ENCODE measurements at regions not wholly inside any gene's neighbourhood (a gene's known extent, or its start where the extent isn't known, plus 50 kb on each side); places are given as distances from the start of the nearest gene placed in this dataset.

GRCh38 chr6:120116343-120116742, 766.8 kb upstream of the MAN1A1 start:
- Histone ChIP-seq H2AFZ (ENCODE audit: insufficient read depth, low read depth, low read length, poor library complexity, severe bottlenecking) (no peak overlapping the region), H3K27me3 (ENCODE audit: control insufficient read depth in 2 of 2, insufficient read depth in 2 of 2, low read length in 2 of 2) (no peaks in the 10 kb centered on the region), H4K20me1 (ENCODE audit: insufficient read depth, low read length) (no peaks in the 10 kb centered on the region), H3K79me2 (ENCODE audit: insufficient read depth, low read length) (no peaks in the 10 kb centered on the region), H3K9ac (ENCODE audit: insufficient read depth, low read length, poor library complexity, severe bottlenecking) (no peak overlapping the region), H3K4me2 (replicated peaks; ENCODE audit: extremely low read depth, low read length, poor library complexity, severe bottlenecking) (no peak overlapping the region), H3K36me3 (replicated peaks in 1 of 2; ENCODE audit: control insufficient read depth in 1 of 2, insufficient read depth in 2 of 2, low read length in 2 of 2) (no peaks in the 10 kb centered on the region), H3K27ac (ENCODE audit: low read depth in 1 of 2, low read length in 2 of 2) (no peak overlapping the region), H3K4me3 (replicated peaks in 1 of 3; ENCODE audit: low read depth in 2 of 3, low read length in 3 of 3) (no peak overlapping the region), H3K4me1 (ENCODE audit: control insufficient read depth in 1 of 2, insufficient read depth in 2 of 2, low read length in 2 of 2) (no peaks in the 10 kb centered on the region), H3K9me3 (replicated peaks in 1 of 2; ENCODE audit: control insufficient read depth in 1 of 2, insufficient read depth in 1 of 2, low read length in 2 of 2) (no peaks in the 10 kb centered on the region)
- intact Hi-C loops (cut with micrococcal nuclease): no loop called here
- peaks cover 0 to 2% (median 1%) of the 10 kb centered on the region in 3 donors for H3K27me3 Mint-ChIP-seq (ENCODE audit: low read depth in 3 of 3)
- H3K9me3 Mint-ChIP-seq: peaks cover 0 to 11% (median 4%) of the 10 kb centered on the region in 7 donors
- H3K36me3 Mint-ChIP-seq: no peaks in the 10 kb centered on the region
- no peaks in the 10 kb centered on the region for H3K4me1 Mint-ChIP-seq
- H3K27ac Mint-ChIP-seq: no peak overlapping the region
- no peak for TF ChIP-seq CTCF (IDR thresholded peaks at IDR 0.05)
- DNase-seq: no peak
- no peak overlapping the region for H3K4me3 Mint-ChIP-seq
- 83% methylated on average over 1 of the region's 2 CpGs for WGBS (ENCODE audit: insufficient coverage)

GRCh38 chr6:120112980-120113379, 763.4 kb upstream of the MAN1A1 start:
- Mint-ChIP-seq H3K9me3 (peaks cover 0 to 9% (median 2%) of the 10 kb centered on the region in 7 donors), H3K36me3 (no peaks in the 10 kb centered on the region), H3K4me1 (no peaks in the 10 kb centered on the region), H3K27ac (no peak overlapping the region), H3K27me3 (ENCODE audit: low read depth in 3 of 3) (peaks cover 0 to 2% (median 1%) of the 10 kb centered on the region in 3 donors), H3K4me3 (no peak overlapping the region)
- intact Hi-C loops (cut with micrococcal nuclease): no loop called here
- H3K4me2 ChIP-seq (replicated peaks; ENCODE audit: extremely low read depth, low read length, poor library complexity, severe bottlenecking): no peak overlapping the region
- no peaks in the 10 kb centered on the region for H3K36me3 ChIP-seq (replicated peaks in 1 of 2; ENCODE audit: control insufficient read depth in 1 of 2, insufficient read depth in 2 of 2, low read length in 2 of 2)
- no peak overlapping the region for H2AFZ ChIP-seq (ENCODE audit: insufficient read depth, low read depth, low read length, poor library complexity, severe bottlenecking)
- TF ChIP-seq CTCF (IDR thresholded peaks at IDR 0.05): no peak
- no peak overlapping the region for H3K4me3 ChIP-seq (replicated peaks in 1 of 3; ENCODE audit: low read depth in 2 of 3, low read length in 3 of 3)
- H3K4me1 ChIP-seq (ENCODE audit: control insufficient read depth in 1 of 2, insufficient read depth in 2 of 2, low read length in 2 of 2): no peaks in the 10 kb centered on the region
- no peaks in the 10 kb centered on the region for H3K9me3 ChIP-seq (replicated peaks in 1 of 2; ENCODE audit: control insufficient read depth in 1 of 2, insufficient read depth in 1 of 2, low read length in 2 of 2)
- no peak overlapping the region for H3K9ac ChIP-seq (ENCODE audit: insufficient read depth, low read length, poor library complexity, severe bottlenecking)
- no peak for DNase-seq
- H3K27me3 ChIP-seq (ENCODE audit: control insufficient read depth in 2 of 2, insufficient read depth in 2 of 2, low read length in 2 of 2): no peaks in the 10 kb centered on the region
- H4K20me1 ChIP-seq (ENCODE audit: insufficient read depth, low read length): no peaks in the 10 kb centered on the region
- no peaks in the 10 kb centered on the region for H3K79me2 ChIP-seq (ENCODE audit: insufficient read depth, low read length)
- no peak overlapping the region for H3K27ac ChIP-seq (ENCODE audit: low read depth in 1 of 2, low read length in 2 of 2)
